Left renal pelvis (tissue), 4 donors: ENCODE measurements at regions not wholly inside any gene's neighbourhood (a gene's known extent, or its start where the extent isn't known, plus 50 kb on each side); places are given as distances from the start of the nearest gene placed in this dataset.

Experiments
- DNase-seq, 4 donors: peaks; one replicate each; pipeline ENCODE4 v3.0.0-alpha.2; 2013; ENCODE audit warnings: low read depth in 4 of 4, low spot score in 3 of 4

- DNase-seq = no peak
Measured at GRCh38 chr10:120272350-120272749, 184.7 kb upstream of the PLPP4 start.

- DNase-seq = no peak
Measured at GRCh38 chr10:120278069-120278468, 179.0 kb upstream of the PLPP4 start.

- DNase-seq = no peak
Measured at GRCh38 chr10:120279196-120279595, 177.8 kb upstream of the PLPP4 start.

- no peak for DNase-seq
Measured at GRCh38 chr10:120282421-120282820, 174.6 kb upstream of the PLPP4 start.

- no peak for DNase-seq
Measured at GRCh38 chr10:120282846-120283492, 174.1 kb upstream of the PLPP4 start.

- DNase-seq = no peak
Measured at GRCh38 chr10:120285408-120285807, 171.6 kb upstream of the PLPP4 start.

- DNase-seq = no peak
Measured at GRCh38 chr10:120286280-120286679, 170.7 kb upstream of the PLPP4 start.

GRCh38 chr10:120300513-120300912, 156.5 kb upstream of the PLPP4 start:
- DNase-seq = no peak

- DNase-seq = no peak
Measured at GRCh38 chr10:120308589-120308988, 148.4 kb upstream of the PLPP4 start.

- no peak for DNase-seq
Measured at GRCh38 chr10:120313715-120314114, 143.3 kb upstream of the PLPP4 start.

GRCh38 chr10:120314442-120314841, 142.6 kb upstream of the PLPP4 start:
- no peak for DNase-seq

GRCh38 chr10:120318862-120319261, 138.2 kb upstream of the PLPP4 start:
- DNase-seq = no peak

GRCh38 chr10:120327675-120328074, 129.4 kb upstream of the PLPP4 start:
- DNase-seq = peak in 2 of 4 donors; percentile 12 to 35

- no peak for DNase-seq
Measured at GRCh38 chr10:120328647-120329046, 128.4 kb upstream of the PLPP4 start.

GRCh38 chr10:120335553-120335952, 121.5 kb upstream of the PLPP4 start:
- no peak for DNase-seq

- no peak for DNase-seq
Measured at GRCh38 chr10:120336306-120336910, 120.6 kb upstream of the PLPP4 start.

- DNase-seq = peak in 1 of 4 donors; percentile 6
Measured at GRCh38 chr10:120336911-120337540, 120.0 kb upstream of the PLPP4 start.

GRCh38 chr10:120342115-120342714, 114.8 kb upstream of the PLPP4 start:
- no peak for DNase-seq

- DNase-seq = no peak
Measured at GRCh38 chr10:120345186-120345585, 111.8 kb upstream of the PLPP4 start.

- DNase-seq = no peak
Measured at GRCh38 chr10:120347644-120348043, 109.4 kb upstream of the PLPP4 start.

- DNase-seq = no peak
Measured at GRCh38 chr10:120349069-120349468, 108.0 kb upstream of the PLPP4 start.

- DNase-seq = no peak
Measured at GRCh38 chr10:120355425-120355824, 101.6 kb upstream of the PLPP4 start.
